ENCODE measurements at regions not wholly inside any gene's neighbourhood (a gene's known extent, or its start where the extent isn't known, plus 50 kb on each side); places are given as distances from the start of the nearest gene placed in this dataset.

DNA sequence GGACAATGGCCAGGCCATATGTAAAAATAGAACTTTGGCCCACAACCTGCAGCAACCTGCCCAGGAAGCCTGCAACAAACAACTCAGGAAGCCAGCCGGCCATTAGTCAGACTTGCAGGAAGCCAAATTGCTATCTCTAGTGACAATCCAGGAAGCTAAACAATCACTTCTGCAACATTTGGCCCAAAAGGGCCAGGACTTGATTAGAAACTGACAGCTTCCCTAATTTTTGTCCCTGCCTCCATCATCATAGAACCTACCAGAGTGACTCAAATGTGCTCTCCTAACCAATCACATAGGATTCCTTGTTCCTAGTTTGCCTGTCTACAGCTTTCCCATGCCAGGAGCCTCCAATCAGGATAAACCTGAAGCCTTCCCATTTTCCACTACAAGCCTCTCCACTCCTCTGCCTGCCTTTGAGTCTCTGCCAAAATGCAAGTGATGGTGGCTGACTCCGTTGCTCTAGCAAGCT is 639.3 kb downstream of the PTPRU start:
- TF ChIP-seq, protein P1, sequence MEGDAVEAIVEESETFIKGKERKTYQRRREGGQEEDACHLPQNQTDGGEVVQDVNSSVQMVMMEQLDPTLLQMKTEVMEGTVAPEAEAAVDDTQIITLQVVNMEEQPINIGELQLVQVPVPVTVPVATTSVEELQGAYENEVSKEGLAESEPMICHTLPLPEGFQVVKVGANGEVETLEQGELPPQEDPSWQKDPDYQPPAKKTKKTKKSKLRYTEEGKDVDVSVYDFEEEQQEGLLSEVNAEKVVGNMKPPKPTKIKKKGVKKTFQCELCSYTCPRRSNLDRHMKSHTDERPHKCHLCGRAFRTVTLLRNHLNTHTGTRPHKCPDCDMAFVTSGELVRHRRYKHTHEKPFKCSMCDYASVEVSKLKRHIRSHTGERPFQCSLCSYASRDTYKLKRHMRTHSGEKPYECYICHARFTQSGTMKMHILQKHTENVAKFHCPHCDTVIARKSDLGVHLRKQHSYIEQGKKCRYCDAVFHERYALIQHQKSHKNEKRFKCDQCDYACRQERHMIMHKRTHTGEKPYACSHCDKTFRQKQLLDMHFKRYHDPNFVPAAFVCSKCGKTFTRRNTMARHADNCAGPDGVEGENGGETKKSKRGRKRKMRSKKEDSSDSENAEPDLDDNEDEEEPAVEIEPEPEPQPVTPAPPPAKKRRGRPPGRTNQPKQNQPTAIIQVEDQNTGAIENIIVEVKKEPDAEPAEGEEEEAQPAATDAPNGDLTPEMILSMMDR (optimal IDR thresholded peaks at IDR 0.05 in 1 of 3, IDR thresholded peaks at IDR 0.05 in 1 of 3, conservative IDR thresholded peaks at IDR 0.05 in 1 of 3; ENCODE audit: extremely low read depth in 1 of 3, insufficient read depth in 2 of 3, low read length in 3 of 3), result no peak
- TF ChIP-seq EZH2 (IDR thresholded peaks at IDR 0.05; ENCODE audit: low read length), result no peak

Data from keratinocyte (primary cell).